Fibroblast of pulmonary artery (primary cell): ENCODE measurements at regions not wholly inside any gene's neighbourhood (a gene's known extent, or its start where the extent isn't known, plus 50 kb on each side); places are given as distances from the start of the nearest gene placed in this dataset.
"Not testable (repeated sequence)": the region's sequence is repeated elsewhere in the genome, so short reads cannot be mapped to it uniquely, and the experiment has no call there.

Source experiments
- DNase-seq: peaks from one replicate; pipeline ENCODE4 v3.0.0-alpha.2; 2010; ENCODE audit warnings: low read depth
- H3K4me3 ChIP-seq: replicated peaks from 2 replicates; pipeline ENCODE4 v1.5.1; 2011; ENCODE audit warnings: low read depth, mild to moderate bottlenecking, control low read depth, low read length, moderate library complexity
- TF ChIP-seq, protein P1 (sequence below): IDR thresholded peaks from 2 replicates; pipeline ENCODE4 v1.5.1; 2011; ENCODE audit warnings: mild to moderate bottlenecking, control low read depth, low read length, inconsistent platforms; ENCODE audit errors: missing control alignments

DNA sequence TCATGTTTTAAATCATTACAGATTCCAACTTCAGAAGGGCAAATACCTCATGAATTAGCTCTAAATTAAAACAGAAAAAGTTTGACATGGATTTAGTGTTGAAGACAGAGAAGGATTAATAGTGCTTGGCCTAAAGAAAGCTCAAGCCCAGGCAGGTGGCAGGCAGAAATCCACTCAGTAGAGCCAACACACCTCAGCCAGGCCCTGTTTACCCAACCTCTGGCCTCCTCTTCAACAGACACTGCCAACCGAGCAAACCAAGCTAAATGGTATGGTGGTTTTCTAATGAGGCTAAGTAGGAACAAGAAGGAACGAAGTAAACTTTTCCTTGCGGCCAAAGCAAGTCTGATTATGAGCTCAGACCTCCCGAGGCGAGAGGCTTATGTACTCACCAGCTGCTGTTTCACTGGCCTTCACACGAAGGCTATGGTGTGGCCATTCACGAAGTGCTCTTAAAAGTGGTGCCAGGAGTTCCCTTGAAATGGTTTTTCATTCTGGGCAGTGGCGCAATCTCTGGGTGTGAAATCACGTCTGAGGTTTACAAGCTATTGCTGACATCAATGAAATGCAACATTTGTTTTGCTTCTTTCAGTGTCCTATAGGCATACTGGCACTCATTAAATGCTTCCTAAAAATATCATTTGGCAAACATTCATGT is 124.1 kb upstream of the LGR5 start:
- no peak overlapping the region for H3K4me3 ChIP-seq
- no peak for DNase-seq
- TF ChIP-seq, protein P1, sequence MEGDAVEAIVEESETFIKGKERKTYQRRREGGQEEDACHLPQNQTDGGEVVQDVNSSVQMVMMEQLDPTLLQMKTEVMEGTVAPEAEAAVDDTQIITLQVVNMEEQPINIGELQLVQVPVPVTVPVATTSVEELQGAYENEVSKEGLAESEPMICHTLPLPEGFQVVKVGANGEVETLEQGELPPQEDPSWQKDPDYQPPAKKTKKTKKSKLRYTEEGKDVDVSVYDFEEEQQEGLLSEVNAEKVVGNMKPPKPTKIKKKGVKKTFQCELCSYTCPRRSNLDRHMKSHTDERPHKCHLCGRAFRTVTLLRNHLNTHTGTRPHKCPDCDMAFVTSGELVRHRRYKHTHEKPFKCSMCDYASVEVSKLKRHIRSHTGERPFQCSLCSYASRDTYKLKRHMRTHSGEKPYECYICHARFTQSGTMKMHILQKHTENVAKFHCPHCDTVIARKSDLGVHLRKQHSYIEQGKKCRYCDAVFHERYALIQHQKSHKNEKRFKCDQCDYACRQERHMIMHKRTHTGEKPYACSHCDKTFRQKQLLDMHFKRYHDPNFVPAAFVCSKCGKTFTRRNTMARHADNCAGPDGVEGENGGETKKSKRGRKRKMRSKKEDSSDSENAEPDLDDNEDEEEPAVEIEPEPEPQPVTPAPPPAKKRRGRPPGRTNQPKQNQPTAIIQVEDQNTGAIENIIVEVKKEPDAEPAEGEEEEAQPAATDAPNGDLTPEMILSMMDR: no peak

DNA sequence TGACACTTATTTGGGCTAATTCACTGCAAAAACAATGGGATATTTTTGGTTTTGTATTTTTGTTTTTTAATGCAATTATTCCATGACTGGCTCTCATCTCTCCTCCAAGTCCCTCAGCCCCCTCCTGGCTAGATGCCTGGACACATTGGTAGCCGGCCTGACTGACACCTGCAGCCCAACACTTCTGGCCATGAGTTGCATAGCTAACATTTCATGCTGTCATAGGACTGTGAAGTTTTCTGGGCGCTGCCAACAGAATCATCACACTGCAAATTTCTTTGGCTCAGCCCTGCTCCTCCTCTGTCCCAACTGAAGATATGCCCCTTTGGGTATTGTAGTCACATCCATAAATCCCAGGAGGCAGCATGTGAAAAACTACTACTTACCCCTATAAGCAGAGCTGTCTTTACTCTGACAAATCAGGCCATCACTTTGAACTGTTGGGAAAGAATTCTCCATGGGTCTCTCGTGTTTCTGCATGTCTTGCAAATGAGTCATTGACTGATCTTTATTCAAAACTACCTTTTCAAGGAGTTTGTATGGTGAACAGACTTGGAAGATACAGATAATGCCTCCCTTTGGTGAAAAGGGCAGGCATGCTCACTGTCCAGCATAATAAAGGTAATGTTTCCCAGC is 126.7 kb upstream of the LGR5 start:
- DNase-seq: peak; percentile 11
- H3K4me3 ChIP-seq: no peak overlapping the region
- TF ChIP-seq, protein P1: no peak

DNA sequence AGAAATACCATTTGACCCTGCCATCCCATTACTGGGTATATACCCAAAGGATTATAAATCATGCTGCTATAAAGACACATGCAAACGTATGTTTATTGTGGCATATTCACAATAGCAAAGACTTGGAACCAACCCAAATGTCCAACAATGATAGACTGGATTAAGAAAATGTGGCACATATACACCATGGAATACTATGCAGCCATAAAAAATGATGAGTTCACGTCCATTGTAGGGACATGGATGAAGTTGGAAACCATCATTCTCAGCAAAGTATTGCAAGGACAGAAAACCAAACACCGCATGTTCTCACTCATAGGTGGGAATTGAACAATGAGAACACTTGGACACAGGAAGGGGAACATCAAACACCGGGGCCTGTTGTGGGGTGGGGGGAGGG is 128.0 kb upstream of the LGR5 start:
- not testable (repeated sequence) for DNase-seq, H3K4me3 ChIP-seq

- TF ChIP-seq, protein P1: no peak
- H3K4me3 ChIP-seq: no peak overlapping the region
- no peak for DNase-seq
Observed at GRCh38 chr12:71306808-71307207, 132.8 kb upstream of the LGR5 start.

- TF ChIP-seq, protein P1: no peak
- H3K4me3 ChIP-seq: no peak overlapping the region
- no peak for DNase-seq
Observed at GRCh38 chr12:71304306-71304705, 135.3 kb upstream of the LGR5 start.

- DNase-seq: no peak
- H3K4me3 ChIP-seq: no peak overlapping the region
- TF ChIP-seq, protein P1: no peak
Observed at GRCh38 chr12:71303199-71303598, 136.4 kb upstream of the LGR5 start.

- no peak overlapping the region for H3K4me3 ChIP-seq
- DNase-seq: no peak
- TF ChIP-seq, protein P1: no peak
Observed at GRCh38 chr12:71300772-71301675, 138.6 kb upstream of the LGR5 start.
